Osteoblast (primary cell): ENCODE measurements at regions not wholly inside any gene's neighbourhood (a gene's known extent, or its start where the extent isn't known, plus 50 kb on each side); places are given as distances from the start of the nearest gene placed in this dataset.

Experiments used
- DNase-seq: peaks from one replicate; pipeline ENCODE4 v3.0.0; 2011; ENCODE audit warnings: low spot score, mixed read lengths; ENCODE audit not compliant: insufficient read length; ENCODE audit errors: missing footprints
- H2AFZ ChIP-seq: 2 replicates; pipeline ENCODE4 v1.6.0; 2011; ENCODE audit warnings: mild to moderate bottlenecking, low read length
- H3K27ac ChIP-seq: 2 replicates; pipeline ENCODE4 v1.5.1; 2011; ENCODE audit warnings: mild to moderate bottlenecking, low read depth, low read length, moderate library complexity
- H3K27me3 ChIP-seq: 2 replicates; pipeline ENCODE4 v1.6.0; 2012; ENCODE audit warnings: mild to moderate bottlenecking, control low read depth, inconsistent platforms, low read length, moderate library complexity; ENCODE audit not compliant: insufficient read depth
- H3K36me3 ChIP-seq: 2 replicates; pipeline ENCODE4 v1.5.1; 2011; ENCODE audit warnings: mild to moderate bottlenecking, low read length, control low read depth, moderate library complexity; ENCODE audit not compliant: insufficient read depth
- H3K4me1 ChIP-seq: 2 replicates; pipeline ENCODE4 v1.5.1; 2011; ENCODE audit warnings: mild to moderate bottlenecking, low read length, control low read depth, moderate library complexity; ENCODE audit not compliant: insufficient read depth
- H3K4me2 ChIP-seq: 2 replicates; pipeline ENCODE4 v1.6.0; 2011; ENCODE audit warnings: mild to moderate bottlenecking, low read length; ENCODE audit not compliant: insufficient read depth
- H3K4me3 ChIP-seq: fragments of 200-600 bp; sonication (generic); 3 replicates; pipeline ENCODE4 v1.5.1; 2012; ENCODE audit warnings: mild to moderate bottlenecking, low read length, inconsistent platforms; ENCODE audit not compliant: insufficient read depth
- H3K79me2 ChIP-seq: 2 replicates; pipeline ENCODE4 v1.6.0; 2012; ENCODE audit warnings: mild to moderate bottlenecking, low read length, control low read depth, inconsistent platforms; ENCODE audit not compliant: insufficient read depth
- H3K9me3 ChIP-seq: 2 replicates; pipeline ENCODE4 v1.5.1; 2011; ENCODE audit warnings: low read depth, low read length, control low read depth
- H4K20me1 ChIP-seq: 2 replicates; pipeline ENCODE4 v1.6.0; 2012; ENCODE audit warnings: mild to moderate bottlenecking, low read length, control low read depth; ENCODE audit not compliant: insufficient read depth
- CTCF ChIP-seq: IDR thresholded peaks from 2 replicates; pipeline ENCODE4 v1.5.1; 2011; ENCODE audit warnings: mild to moderate bottlenecking, low read depth, low read length, moderate library complexity; ENCODE audit errors: extremely low read depth

GRCh38 chr16:13305019-13305755, 403.8 kb downstream of the SHISA9 start:
- DNase-seq, result no peak
- TF ChIP-seq CTCF, result no peak

GRCh38 chr16:13306161-13306995, 405.0 kb downstream of the SHISA9 start:
- Histone ChIP-seq H3K9me3 (no peaks in the 10 kb centered on the region), H3K4me1 (no peaks in the 10 kb centered on the region), H3K4me2 (no peak overlapping the region), H3K4me3 (no peak overlapping the region), H3K27me3 (no peaks in the 10 kb centered on the region), H3K27ac (no peak overlapping the region), H2AFZ (no peak overlapping the region), H4K20me1 (no peaks in the 10 kb centered on the region), H3K36me3 (no peaks in the 10 kb centered on the region), H3K79me2 (no peaks in the 10 kb centered on the region)
- DNase-seq, result no peak
- TF ChIP-seq CTCF, result no peak

More at GRCh38 chr16:13305019-13305755, 403.8 kb downstream of the SHISA9 start:
- Histone ChIP-seq H3K4me1 (no peaks in the 10 kb centered on the region), H3K27me3 (no peaks in the 10 kb centered on the region), H2AFZ (no peak overlapping the region), H3K4me2 (no peak overlapping the region), H3K4me3 (no peak overlapping the region), H3K79me2 (no peaks in the 10 kb centered on the region), H3K9me3 (no peaks in the 10 kb centered on the region), H4K20me1 (no peaks in the 10 kb centered on the region), H3K27ac (no peak overlapping the region), H3K36me3 (no peaks in the 10 kb centered on the region)

GRCh38 chr16:13307255-13307654, 405.9 kb downstream of the SHISA9 start:
- no peaks in the 10 kb centered on the region for H3K79me2 ChIP-seq
- no peak overlapping the region for H3K27ac ChIP-seq
- H3K4me2 ChIP-seq, result no peak overlapping the region
- TF ChIP-seq CTCF, result no peak
- no peak for DNase-seq
- no peaks in the 10 kb centered on the region for H3K36me3 ChIP-seq
- H3K4me3 ChIP-seq, result no peak overlapping the region
- no peaks in the 10 kb centered on the region for H3K9me3 ChIP-seq
- no peaks in the 10 kb centered on the region for H3K4me1 ChIP-seq
- H3K27me3 ChIP-seq, result no peaks in the 10 kb centered on the region
- H2AFZ ChIP-seq, result no peak overlapping the region
- no peaks in the 10 kb centered on the region for H4K20me1 ChIP-seq

GRCh38 chr16:13307851-13308250, 406.5 kb downstream of the SHISA9 start:
- no peak overlapping the region for H3K4me2 ChIP-seq
- no peaks in the 10 kb centered on the region for H3K79me2 ChIP-seq
- H3K4me3 ChIP-seq, result no peak overlapping the region

More at GRCh38 chr16:13307851-13308250, 406.5 kb downstream of the SHISA9 start:
- Histone ChIP-seq H3K36me3 (no peaks in the 10 kb centered on the region), H3K9me3 (no peaks in the 10 kb centered on the region), H3K27me3 (no peaks in the 10 kb centered on the region), H3K27ac (no peak overlapping the region), H4K20me1 (no peaks in the 10 kb centered on the region), H3K4me1 (no peaks in the 10 kb centered on the region), H2AFZ (no peak overlapping the region)
- no peak for TF ChIP-seq CTCF
- DNase-seq, result no peak
